ENCODE measurements at regions not wholly inside any gene's neighbourhood (a gene's known extent, or its start where the extent isn't known, plus 50 kb on each side); places are given as distances from the start of the nearest gene placed in this dataset.

DNA sequence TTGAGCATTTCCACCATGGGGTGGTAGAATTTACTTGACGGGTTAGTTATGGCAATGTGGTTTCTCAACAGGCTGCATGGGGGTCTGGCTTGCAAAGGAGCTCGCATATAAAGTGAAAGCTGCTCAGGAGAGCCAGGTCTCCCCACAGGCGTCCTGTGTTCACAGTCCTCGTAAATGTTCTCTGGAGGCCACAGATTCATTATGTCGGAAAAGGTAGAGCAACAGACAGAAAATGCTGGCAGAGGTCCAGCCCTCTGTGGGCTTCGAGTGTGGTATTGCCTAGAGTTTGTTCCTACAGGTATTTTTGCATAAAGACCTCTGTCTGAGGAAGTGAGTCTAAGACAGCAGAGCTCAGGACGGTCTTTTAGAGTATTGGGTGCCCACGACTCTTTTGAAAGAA lies 96.4 kb downstream of the CDCA7 start:
- no peaks in the 10 kb centered on the region for H3K9me3 ChIP-seq
- in situ Hi-C loops (cut with MboI; ENCODE audit: low pct_ligation_motif_present in 1 of 4, low pct_unique_long_range_greater_than_20kb in 1 of 4, low sequenced_read_pairs in 3 of 4): no loop called here
- DNase-seq: no peak
- H3K27ac ChIP-seq: no peak overlapping the region
- 79% methylated on average over 8 of the region's 8 CpGs; no CpG with 5 or more reads in 1 of the 2 donors for WGBS, 2 donors (ENCODE audit: low coverage in 1 of 2)
- TF ChIP-seq, protein P1, sequence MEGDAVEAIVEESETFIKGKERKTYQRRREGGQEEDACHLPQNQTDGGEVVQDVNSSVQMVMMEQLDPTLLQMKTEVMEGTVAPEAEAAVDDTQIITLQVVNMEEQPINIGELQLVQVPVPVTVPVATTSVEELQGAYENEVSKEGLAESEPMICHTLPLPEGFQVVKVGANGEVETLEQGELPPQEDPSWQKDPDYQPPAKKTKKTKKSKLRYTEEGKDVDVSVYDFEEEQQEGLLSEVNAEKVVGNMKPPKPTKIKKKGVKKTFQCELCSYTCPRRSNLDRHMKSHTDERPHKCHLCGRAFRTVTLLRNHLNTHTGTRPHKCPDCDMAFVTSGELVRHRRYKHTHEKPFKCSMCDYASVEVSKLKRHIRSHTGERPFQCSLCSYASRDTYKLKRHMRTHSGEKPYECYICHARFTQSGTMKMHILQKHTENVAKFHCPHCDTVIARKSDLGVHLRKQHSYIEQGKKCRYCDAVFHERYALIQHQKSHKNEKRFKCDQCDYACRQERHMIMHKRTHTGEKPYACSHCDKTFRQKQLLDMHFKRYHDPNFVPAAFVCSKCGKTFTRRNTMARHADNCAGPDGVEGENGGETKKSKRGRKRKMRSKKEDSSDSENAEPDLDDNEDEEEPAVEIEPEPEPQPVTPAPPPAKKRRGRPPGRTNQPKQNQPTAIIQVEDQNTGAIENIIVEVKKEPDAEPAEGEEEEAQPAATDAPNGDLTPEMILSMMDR (IDR thresholded peaks at IDR 0.05): no peak
- no peak for TF ChIP-seq POLR2AphosphoS5 (IDR thresholded peaks at IDR 0.05)
- TF ChIP-seq POLR2A (IDR thresholded peaks at IDR 0.05): no peak
- no peak overlapping the region for H3K4me3 ChIP-seq
- intact Hi-C loops (cut with DNase I; ENCODE audit: low total_unique reads): no loop called here
- peaks cover 0 to 4% (median 1%) of the 10 kb centered on the region in 4 donors for H3K4me1 ChIP-seq
- no peaks in the 10 kb centered on the region for H3K36me3 ChIP-seq
- H3K27me3 ChIP-seq: no peaks in the 10 kb centered on the region

DNA sequence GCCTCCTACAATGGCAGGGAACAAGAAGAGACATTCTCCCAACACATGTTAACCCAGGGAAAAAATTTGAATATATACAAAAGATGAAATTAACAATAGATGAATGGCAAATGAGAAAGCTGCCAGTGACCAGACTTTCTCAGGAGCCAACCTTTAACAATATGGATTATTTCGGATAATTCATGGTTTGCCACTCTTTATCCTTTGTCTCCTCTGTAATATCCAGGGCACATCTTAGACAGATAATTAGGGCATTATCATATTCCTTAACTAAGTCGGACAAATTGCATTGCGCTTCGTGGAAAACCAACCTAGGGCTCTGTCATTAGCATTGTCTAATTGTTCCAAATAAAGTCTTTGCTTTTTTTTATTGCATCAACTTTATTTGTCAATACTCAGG lies 97.3 kb downstream of the CDCA7 start:
- peaks cover 0 to 4% (median 1%) of the 10 kb centered on the region in 4 donors for H3K4me1 ChIP-seq
- intact Hi-C loops (cut with DNase I; ENCODE audit: low total_unique reads) (no loop called here), in situ Hi-C loops (cut with MboI; ENCODE audit: low pct_ligation_motif_present in 1 of 4, low pct_unique_long_range_greater_than_20kb in 1 of 4, low sequenced_read_pairs in 3 of 4) (no loop called here)
- no peaks in the 10 kb centered on the region for H3K36me3 ChIP-seq
- 82 to 97% methylated on average over 4 of the region's 4 CpGs for WGBS, 2 donors (ENCODE audit: low coverage in 1 of 2)
- H3K4me3 ChIP-seq: no peak overlapping the region
- no peak overlapping the region for H3K27ac ChIP-seq
- no peaks in the 10 kb centered on the region for H3K9me3 ChIP-seq
- no peaks in the 10 kb centered on the region for H3K27me3 ChIP-seq
- DNase-seq: no peak
- TF ChIP-seq EP300 (IDR thresholded peaks at IDR 0.05; ENCODE audit: low read depth) (no peak), POLR2AphosphoS5 (IDR thresholded peaks at IDR 0.05) (no peak)

DNA sequence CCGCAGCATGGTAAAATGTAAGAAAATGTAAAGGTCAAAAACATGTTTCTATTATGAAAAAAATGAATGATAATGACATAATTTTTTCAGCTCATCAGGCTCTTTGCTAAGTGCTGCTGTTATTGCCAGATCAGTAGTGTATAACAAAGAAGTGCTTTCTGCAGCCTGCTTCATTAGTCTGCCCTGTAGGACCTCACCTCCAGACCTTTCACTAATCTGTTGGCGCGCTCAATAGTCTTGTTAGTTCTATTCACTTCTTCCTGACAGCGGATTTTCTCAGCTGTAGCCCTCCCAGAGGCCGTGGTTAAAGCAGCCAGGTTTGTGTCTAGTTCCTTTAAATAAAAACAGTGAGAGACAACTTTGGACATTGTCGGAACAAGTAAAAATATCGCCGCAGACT lies 97.7 kb downstream of the CDCA7 start:
- in situ Hi-C loops (cut with MboI; ENCODE audit: low pct_ligation_motif_present in 1 of 4, low pct_unique_long_range_greater_than_20kb in 1 of 4, low sequenced_read_pairs in 3 of 4): no loop called here
- no peaks in the 10 kb centered on the region for H3K9me3 ChIP-seq

DNA sequence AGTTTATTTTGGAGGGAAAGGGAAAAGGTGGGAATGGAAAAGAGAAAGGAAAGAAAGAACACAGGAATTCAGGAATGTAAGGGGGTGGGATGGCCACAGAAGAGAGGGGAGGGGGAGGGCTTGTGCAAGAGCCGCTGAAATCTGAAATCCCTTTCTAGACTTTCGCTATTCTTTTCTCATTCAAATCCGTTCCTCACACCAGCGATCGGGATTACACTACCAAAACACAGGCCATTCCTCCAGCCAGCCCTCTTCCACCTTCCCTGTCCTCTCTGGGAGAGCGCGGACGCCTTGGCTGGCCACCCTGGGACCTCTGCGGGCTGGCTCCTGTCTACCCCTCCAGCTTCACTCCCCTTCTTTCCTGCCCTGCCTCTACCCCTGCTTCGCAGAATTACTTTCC lies 102.3 kb downstream of the CDCA7 start:
- WGBS, 2 donors (ENCODE audit: low coverage in 1 of 2): 93 to 96% methylated on average over 9 to 10 of the region's 10 CpGs

More for the DNA sequence above, 97.7 kb downstream of the CDCA7 start:
- H3K4me1 ChIP-seq: peaks cover 0 to 4% (median 1%) of the 10 kb centered on the region in 4 donors
- H3K27me3 ChIP-seq: no peaks in the 10 kb centered on the region
- TF ChIP-seq POLR2AphosphoS5 (IDR thresholded peaks at IDR 0.05) (no peak), EP300 (IDR thresholded peaks at IDR 0.05; ENCODE audit: low read depth) (no peak), POLR2A (IDR thresholded peaks at IDR 0.05) (no peak)
- TF ChIP-seq, protein P1 (IDR thresholded peaks at IDR 0.05): no peak
- H3K4me3 ChIP-seq: no peak overlapping the region
- no peak overlapping the region for H3K27ac ChIP-seq
- 86 to 93% methylated on average over 8 of the region's 8 CpGs for WGBS, 2 donors (ENCODE audit: low coverage in 1 of 2)
- no peaks in the 10 kb centered on the region for H3K36me3 ChIP-seq
- intact Hi-C loops (cut with DNase I; ENCODE audit: low total_unique reads): no loop called here
- DNase-seq: no peak

DNA sequence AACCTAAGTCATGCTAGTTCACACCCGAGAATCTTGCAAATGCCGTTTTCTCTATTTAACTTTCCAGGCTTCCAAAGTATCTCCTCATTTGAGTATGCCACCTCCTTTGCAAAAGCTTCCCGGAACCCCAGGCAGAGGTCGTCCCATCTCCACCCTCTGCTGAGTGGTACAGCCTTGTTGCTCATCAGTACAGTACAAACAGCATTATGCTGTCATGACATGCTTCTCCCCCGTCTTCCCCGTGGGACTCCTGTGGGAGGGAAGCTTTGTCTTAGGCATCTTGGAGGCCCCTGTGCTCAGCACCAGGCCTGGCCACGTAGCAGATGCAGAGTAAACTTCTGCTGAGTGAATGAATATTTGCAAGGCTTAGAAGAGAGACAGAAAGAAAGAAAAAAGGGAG lies 102.7 kb downstream of the CDCA7 start:
- no peaks in the 10 kb centered on the region for H3K27me3 ChIP-seq
- no peak for DNase-seq
- H3K36me3 ChIP-seq: no peaks in the 10 kb centered on the region
- TF ChIP-seq POLR2AphosphoS5 (IDR thresholded peaks at IDR 0.05): no peak
- TF ChIP-seq, protein P1 (IDR thresholded peaks at IDR 0.05): no peak
- TF ChIP-seq EP300 (IDR thresholded peaks at IDR 0.05; ENCODE audit: low read depth): no peak
- TF ChIP-seq POLR2A (IDR thresholded peaks at IDR 0.05): no peak
- WGBS, 2 donors (ENCODE audit: low coverage in 1 of 2): 74 to 83% methylated on average over 7 of the region's 7 CpGs
- no peak overlapping the region for H3K4me3 ChIP-seq
- intact Hi-C loops (cut with DNase I; ENCODE audit: low total_unique reads) (no loop called here), in situ Hi-C loops (cut with MboI; ENCODE audit: low pct_ligation_motif_present in 1 of 4, low pct_unique_long_range_greater_than_20kb in 1 of 4, low sequenced_read_pairs in 3 of 4) (no loop called here)
- H3K9me3 ChIP-seq: no peaks in the 10 kb centered on the region
- no peaks in the 10 kb centered on the region for H3K4me1 ChIP-seq
- no peak overlapping the region for H3K27ac ChIP-seq

More for the DNA sequence above, 102.3 kb downstream of the CDCA7 start:
- Histone ChIP-seq H3K4me1 (no peaks in the 10 kb centered on the region), H3K4me3 (no peak overlapping the region), H3K27ac (no peak overlapping the region), H3K36me3 (no peaks in the 10 kb centered on the region), H3K9me3 (no peaks in the 10 kb centered on the region), H3K27me3 (no peaks in the 10 kb centered on the region)
- DNase-seq: no peak
- no peak for TF ChIP-seq POLR2AphosphoS5 (IDR thresholded peaks at IDR 0.05)
- in situ Hi-C loops (cut with MboI; ENCODE audit: low pct_ligation_motif_present in 1 of 4, low pct_unique_long_range_greater_than_20kb in 1 of 4, low sequenced_read_pairs in 3 of 4) (no loop called here), intact Hi-C loops (cut with DNase I; ENCODE audit: low total_unique reads) (no loop called here)

All from transverse colon (tissue), 4 donors.